Left lung (tissue), 4 donors: ENCODE measurements at regions not wholly inside any gene's neighbourhood (a gene's known extent, or its start where the extent isn't known, plus 50 kb on each side); places are given as distances from the start of the nearest gene placed in this dataset.

Experiments used
- ATAC-seq: fragments of 200-7000 bp; cut with Tn5 transposase; one replicate; pipeline ENCODE4 v1.9.1; 2020; ENCODE audit warnings: moderate library complexity
- DNase-seq, 4 donors: peaks; one replicate each; pipeline ENCODE4 v3.0.0-alpha.2; 2013 to 2020
- H3K27ac ChIP-seq, 2 donors: fragments of 200-600 bp; sonication (generic) in 1 of 2; one replicate each; pipeline versions ENCODE4 v1.5.0 to v1.8.0; 2020 to 2021
- H3K27me3 ChIP-seq, 2 donors: fragments of 200-600 bp; sonication (generic) in 1 of 2; one replicate each; pipeline versions ENCODE4 v1.5.0 to v1.8.0; 2020 to 2021
- H3K36me3 ChIP-seq, 2 donors: fragments of 200-600 bp; sonication (generic) in 1 of 2; one replicate each; pipeline versions ENCODE4 v1.5.0 to v1.8.0; 2020 to 2021
- H3K4me1 ChIP-seq, 2 donors: fragments of 200-600 bp; one replicate each; pipeline ENCODE4 v1.8.0; 2021
- H3K4me3 ChIP-seq, 2 donors: fragments of 200-600 bp; sonication (generic) in 1 of 2; one replicate each; pipeline versions ENCODE4 v1.5.0 to v1.8.0; 2020 to 2021; ENCODE audit warnings: mild to moderate bottlenecking in 1 of 2
- H3K9me3 ChIP-seq, 2 donors: fragments of 200-600 bp; sonication (generic) in 1 of 2; one replicate each; pipeline versions ENCODE4 v1.5.0 to v1.8.0; 2020 to 2021
- CTCF ChIP-seq, 2 donors: fragments of 200-600 bp; sonication (generic) in 1 of 2; IDR thresholded peaks; one replicate each; pipeline versions ENCODE4 v1.5.0 to v1.8.0; 2021; ENCODE audit warnings: antibody characterized with exemption in 2 of 2
- intact Hi-C, 2 donors: fragments of 100-400 bp; cut with DNase I; formaldehyde crosslinking; loops; one replicate each; pipeline versions ENCODE4 v1.11.2 to v1.14.2; 2022
- donor health status: DM: no; HTN: yes; CAD: no.
- donor health status: DM: no; HTN: no; CAD: no.

- no peak for TF ChIP-seq CTCF (IDR thresholded peaks at IDR 0.05)
- intact Hi-C loops, result no loop called here
- Histone ChIP-seq H3K27ac (no peak overlapping the region), H3K9me3 (no peaks in the 10 kb centered on the region), H3K27me3 (no peaks in the 10 kb centered on the region), H3K4me3 (no peak overlapping the region), H3K36me3 (no peaks in the 10 kb centered on the region), H3K4me1 (peaks cover 0 to 11% of the 10 kb centered on the region in 2 donors)
- no peak for DNase-seq
- no peak for ATAC-seq
Observed at GRCh38 chr3:72517336-72517735, 330.9 kb downstream of the SHQ1 start.

- Histone ChIP-seq H3K4me3 (no peak overlapping the region), H3K27me3 (no peaks in the 10 kb centered on the region), H3K27ac (no peak overlapping the region), H3K36me3 (no peaks in the 10 kb centered on the region), H3K4me1 (peaks cover 0 to 8% of the 10 kb centered on the region in 2 donors), H3K9me3 (no peaks in the 10 kb centered on the region)
- ATAC-seq, result no peak
- no peak for TF ChIP-seq CTCF (IDR thresholded peaks at IDR 0.05)
- intact Hi-C loops, result no loop called here
- DNase-seq, result no peak
Observed at GRCh38 chr3:72516361-72516760, 331.9 kb downstream of the SHQ1 start.

GRCh38 chr3:72515941-72516340 is 332.3 kb downstream of the SHQ1 start:
- Histone ChIP-seq H3K27ac (no peak overlapping the region), H3K4me1 (peaks cover 0 to 8% of the 10 kb centered on the region in 2 donors), H3K36me3 (no peaks in the 10 kb centered on the region), H3K9me3 (no peaks in the 10 kb centered on the region), H3K4me3 (no peak overlapping the region), H3K27me3 (no peaks in the 10 kb centered on the region)
- DNase-seq (peak in 1 of 4 donors; percentile 55), ATAC-seq (no peak)
- intact Hi-C loops, result no loop called here
- no peak for TF ChIP-seq CTCF (IDR thresholded peaks at IDR 0.05)

GRCh38 chr3:72515281-72515680 is 333.0 kb downstream of the SHQ1 start:
- TF ChIP-seq CTCF (IDR thresholded peaks at IDR 0.05), result no peak

GRCh38 chr3:72510247-72510646 is 338.0 kb downstream of the SHQ1 start:
- no peak for TF ChIP-seq CTCF (IDR thresholded peaks at IDR 0.05)
- Histone ChIP-seq H3K9me3 (no peaks in the 10 kb centered on the region), H3K4me3 (no peak overlapping the region), H3K36me3 (no peaks in the 10 kb centered on the region), H3K27ac (no peak overlapping the region), H3K27me3 (no peaks in the 10 kb centered on the region), H3K4me1 (no peaks in the 10 kb centered on the region)
- ATAC-seq (no peak), DNase-seq (no peak)
- intact Hi-C loops, result no loop called here

More at GRCh38 chr3:72515281-72515680, 333.0 kb downstream of the SHQ1 start:
- H3K4me1 ChIP-seq, result peaks cover 0 to 7% of the 10 kb centered on the region in 2 donors
- H3K27me3 ChIP-seq, result no peaks in the 10 kb centered on the region
- no peaks in the 10 kb centered on the region for H3K36me3 ChIP-seq
- H3K4me3 ChIP-seq, result no peak overlapping the region
- H3K9me3 ChIP-seq, result no peaks in the 10 kb centered on the region
- no peak overlapping the region for H3K27ac ChIP-seq
- intact Hi-C loops, result no loop called here
- DNase-seq (peak in 1 of 4 donors; percentile 58), ATAC-seq (no peak)
